Nephron (organoid): ENCODE measurements at regions not wholly inside any gene's neighbourhood (a gene's known extent, or its start where the extent isn't known, plus 50 kb on each side); places are given as distances from the start of the nearest gene placed in this dataset.

Experiments
- H3K27ac Mint-ChIP-seq, 3 experiments: 2 replicates each; pipeline ENCODE4 v1.8.0; 2020; ENCODE audit warnings: mixed read lengths in 3 of 3, mild to moderate bottlenecking in 2 of 3, moderate library complexity in 1 of 3
- H3K27me3 Mint-ChIP-seq: 2 replicates; pipeline ENCODE4 v1.8.0; 2021; ENCODE audit warnings: low read depth, mild to moderate bottlenecking, moderate library complexity, mixed read lengths
- H3K36me3 Mint-ChIP-seq: 2 replicates; pipeline ENCODE4 v1.8.0; 2020; ENCODE audit warnings: low read depth, mixed read lengths
- H3K4me1 Mint-ChIP-seq: 2 replicates; pipeline ENCODE4 v1.8.0; 2020; ENCODE audit warnings: mixed read lengths
- H3K4me3 Mint-ChIP-seq, 3 experiments: 2 replicates each; pipeline ENCODE4 v1.8.0; 2020; ENCODE audit warnings: mild to moderate bottlenecking in 3 of 3, mixed read lengths in 3 of 3, moderate library complexity in 2 of 3
- H3K9me3 Mint-ChIP-seq: 2 replicates; pipeline ENCODE4 v1.8.0; 2020; ENCODE audit warnings: mixed read lengths
- CTCF ChIP-seq, 3 experiments: fragments of 200-600 bp; sonication (generic); IDR thresholded peaks; one replicate each; pipeline ENCODE4 v1.5.0; 2021; ENCODE audit warnings: antibody characterized with exemption in 3 of 3; ENCODE audit not compliant: unreplicated experiment in 3 of 3

GRCh38 chr11:119794756-119795155, 65.8 kb upstream of the NECTIN1 start:
- TF ChIP-seq CTCF (IDR thresholded peaks at IDR 0.05; ENCODE audit: unreplicated experiment in 3 of 3): no peak
- Mint-ChIP-seq H3K4me1 (peaks cover 47% of the 10 kb centered on the region), H3K4me3 (no peak overlapping the region), H3K36me3 (no peaks in the 10 kb centered on the region), H3K9me3 (no peaks in the 10 kb centered on the region), H3K27ac (peak overlapping the region in 1 of 3 experiments; percentile 8), H3K27me3 (peaks cover 28% of the 10 kb centered on the region)

- Mint-ChIP-seq H3K4me1 (peaks cover 47% of the 10 kb centered on the region), H3K36me3 (no peaks in the 10 kb centered on the region), H3K4me3 (no peak overlapping the region), H3K9me3 (no peaks in the 10 kb centered on the region), H3K27me3 (peaks cover 28% of the 10 kb centered on the region), H3K27ac (no peak overlapping the region)
- no peak for TF ChIP-seq CTCF (IDR thresholded peaks at IDR 0.05; ENCODE audit: unreplicated experiment in 3 of 3)
Observed at GRCh38 chr11:119794141-119794665, 65.2 kb upstream of the NECTIN1 start.

GRCh38 chr11:119793335-119793984, 64.5 kb upstream of the NECTIN1 start:
- H3K4me1 Mint-ChIP-seq: peaks cover 47% of the 10 kb centered on the region
- H3K27ac Mint-ChIP-seq: no peak overlapping the region
- TF ChIP-seq CTCF (IDR thresholded peaks at IDR 0.05; ENCODE audit: unreplicated experiment in 3 of 3): no peak
- H3K9me3 Mint-ChIP-seq: no peaks in the 10 kb centered on the region
- H3K36me3 Mint-ChIP-seq: no peaks in the 10 kb centered on the region
- H3K27me3 Mint-ChIP-seq: peaks cover 28% of the 10 kb centered on the region
- no peak overlapping the region for H3K4me3 Mint-ChIP-seq

GRCh38 chr11:119791701-119792151, 62.7 kb upstream of the NECTIN1 start:
- Mint-ChIP-seq H3K36me3 (no peaks in the 10 kb centered on the region), H3K4me3 (no peak overlapping the region), H3K27ac (peak overlapping the region; percentile 23 to 86 (median 83)), H3K9me3 (no peaks in the 10 kb centered on the region), H3K27me3 (peaks cover 25% of the 10 kb centered on the region), H3K4me1 (peaks cover 36% of the 10 kb centered on the region)
- no peak for TF ChIP-seq CTCF (IDR thresholded peaks at IDR 0.05; ENCODE audit: unreplicated experiment in 3 of 3)

GRCh38 chr11:119791047-119791446, 62.0 kb upstream of the NECTIN1 start:
- H3K27me3 Mint-ChIP-seq: peaks cover 23% of the 10 kb centered on the region
- no peaks in the 10 kb centered on the region for H3K9me3 Mint-ChIP-seq
- peaks cover 32% of the 10 kb centered on the region for H3K4me1 Mint-ChIP-seq
- H3K4me3 Mint-ChIP-seq: no peak overlapping the region
- H3K27ac Mint-ChIP-seq: peak overlapping the region in 2 of 3 experiments; percentile 77 to 83
- H3K36me3 Mint-ChIP-seq: no peaks in the 10 kb centered on the region
- no peak for TF ChIP-seq CTCF (IDR thresholded peaks at IDR 0.05; ENCODE audit: unreplicated experiment in 3 of 3)

- no peaks in the 10 kb centered on the region for H3K9me3 Mint-ChIP-seq
- peaks cover 21% of the 10 kb centered on the region for H3K27me3 Mint-ChIP-seq
- H3K4me3 Mint-ChIP-seq: no peak overlapping the region
- no peak for TF ChIP-seq CTCF (IDR thresholded peaks at IDR 0.05; ENCODE audit: unreplicated experiment in 3 of 3)
- H3K4me1 Mint-ChIP-seq: peaks cover 31% of the 10 kb centered on the region
- peak overlapping the region in 2 of 3 experiments; percentile 77 to 83 for H3K27ac Mint-ChIP-seq
- H3K36me3 Mint-ChIP-seq: no peaks in the 10 kb centered on the region
Observed at GRCh38 chr11:119790476-119790875, 61.5 kb upstream of the NECTIN1 start.
